Lung (tissue), 11 donors: ENCODE measurements at regions not wholly inside any gene's neighbourhood (a gene's known extent, or its start where the extent isn't known, plus 50 kb on each side); places are given as distances from the start of the nearest gene placed in this dataset.

Experiments used
- ATAC-seq: fragments of 200-7000 bp; cut with Tn5 transposase; one replicate; pipeline ENCODE4 v1.9.1; 2020; ENCODE audit warnings: moderate number of reproducible peaks; ENCODE audit not compliant: insufficient read depth, low FRiP score
- DNase-seq, 3 donors: peaks; one replicate each; pipeline ENCODE4 v3.0.0-alpha.2; 2013 to 2017
- H3K27ac ChIP-seq, 2 donors: one replicate each; pipeline ENCODE4 v1.5.1; 2013; ENCODE audit warnings: mild to moderate bottlenecking in 2 of 2, moderate library complexity in 2 of 2, control low read depth in 1 of 2, inconsistent platforms in 1 of 2, low read depth in 1 of 2, low read length in 1 of 2
- H3K27me3 ChIP-seq, 3 donors: one replicate each; pipeline ENCODE4 v1.5.1; 2013; ENCODE audit warnings: low read length in 2 of 3; ENCODE audit not compliant: control insufficient read depth in 3 of 3, insufficient read depth in 3 of 3
- H3K36me3 ChIP-seq, 4 donors: one replicate each; pipeline ENCODE4 v1.5.1; 2013; ENCODE audit warnings: low read length in 4 of 4, mild to moderate bottlenecking in 1 of 4, moderate library complexity in 1 of 4; ENCODE audit not compliant: control insufficient read depth in 4 of 4, insufficient read depth in 4 of 4
- H3K4me1 ChIP-seq, 5 donors: one replicate each; pipeline ENCODE4 v1.5.1; 2013; ENCODE audit warnings: low read length in 5 of 5, mild to moderate bottlenecking in 2 of 5, moderate library complexity in 1 of 5; ENCODE audit not compliant: control insufficient read depth in 5 of 5, insufficient read depth in 5 of 5
- H3K4me3 ChIP-seq: one replicate; pipeline ENCODE4 v1.5.1; 2013; ENCODE audit warnings: mild to moderate bottlenecking, control low read depth, moderate library complexity
- H3K9ac ChIP-seq, 2 donors: one replicate each; pipeline ENCODE4 v1.5.1; 2013; ENCODE audit warnings: low read length in 2 of 2, control low read depth in 1 of 2; ENCODE audit not compliant: insufficient read depth in 1 of 2
- H3K9me3 ChIP-seq, 4 donors: one replicate each; pipeline ENCODE4 v1.5.1; 2013; ENCODE audit warnings: low read length in 3 of 4, mild to moderate bottlenecking in 1 of 4, moderate library complexity in 1 of 4; ENCODE audit not compliant: control insufficient read depth in 4 of 4, insufficient read depth in 3 of 4
- CTCF ChIP-seq: IDR thresholded peaks from 2 replicates; pipeline ENCODE4 v1.5.1; 2012; ENCODE audit warnings: mild to moderate bottlenecking; ENCODE audit errors: control extremely low read depth, extremely low read depth
- WGBS, 2 donors: extraction: QIAGEN DNeasy Blood & Tissue Kit; methylation state at CpG; one replicate each; pipeline ENCODE4 v1.1.7; 2013; 5-methylcytosine and 5-hydroxymethylcytosine counted together
- donor health status: control.
- donor health status: control.
- donor health status: Bipolar disorder and iron deficiency.
- donor health status: healthy.
- donor health status: DM: yes; HTN: yes; CAD: no.

GRCh38 chr13:79771493-79771892 lies 290.5 kb downstream of the NDFIP2 start:
- DNase-seq (no peak), ATAC-seq (no peak)
- Histone ChIP-seq H3K4me3 (no peak overlapping the region), H3K36me3 (no peaks in the 10 kb centered on the region), H3K9me3 (peaks cover 0 to 3% (median 0%) of the 10 kb centered on the region in 4 donors), H3K4me1 (peaks cover 0 to 9% (median under 1%) of the 10 kb centered on the region in 5 donors), H3K9ac (no peak overlapping the region), H3K27me3 (no peaks in the 10 kb centered on the region), H3K27ac (no peak overlapping the region)
- no peak for TF ChIP-seq CTCF

- WGBS, 2 donors, result 92 to 96% methylated on average over 1 of the region's 1 CpG
- no peak for ATAC-seq
- TF ChIP-seq CTCF, result no peak
Measured at GRCh38 chr13:79770056-79770455, 289.1 kb downstream of the NDFIP2 start.

GRCh38 chr13:79767126-79767525 lies 286.2 kb downstream of the NDFIP2 start:
- 42 to 71% methylated on average over 2 of the region's 2 CpGs for WGBS, 2 donors
- no peak for ATAC-seq
- no peak overlapping the region for H3K27ac ChIP-seq
- peaks cover 0 to 3% (median 0%) of the 10 kb centered on the region in 4 donors for H3K9me3 ChIP-seq
- no peak for TF ChIP-seq CTCF
- H3K4me1 ChIP-seq, result peaks cover 0 to 6% (median 0%) of the 10 kb centered on the region in 5 donors
- H3K36me3 ChIP-seq, result no peaks in the 10 kb centered on the region
- H3K4me3 ChIP-seq, result no peak overlapping the region
- H3K27me3 ChIP-seq, result no peaks in the 10 kb centered on the region
- no peak for DNase-seq
- no peak overlapping the region for H3K9ac ChIP-seq

More at GRCh38 chr13:79770056-79770455, 289.1 kb downstream of the NDFIP2 start:
- Histone ChIP-seq H3K27me3 (no peaks in the 10 kb centered on the region), H3K36me3 (no peaks in the 10 kb centered on the region), H3K9ac (no peak overlapping the region), H3K4me1 (peaks cover 0 to 6% (median 0%) of the 10 kb centered on the region in 5 donors), H3K4me3 (no peak overlapping the region), H3K9me3 (peaks cover 0 to 3% (median 0%) of the 10 kb centered on the region in 4 donors), H3K27ac (no peak overlapping the region)
- DNase-seq, result no peak

- Histone ChIP-seq H3K27me3 (no peaks in the 10 kb centered on the region), H3K9ac (no peak overlapping the region), H3K9me3 (no peaks in the 10 kb centered on the region), H3K36me3 (no peaks in the 10 kb centered on the region), H3K27ac (no peak overlapping the region), H3K4me1 (peaks cover 0 to 6% (median 0%) of the 10 kb centered on the region in 5 donors), H3K4me3 (no peak overlapping the region)
- DNase-seq (no peak), ATAC-seq (no peak)
- TF ChIP-seq CTCF, result no peak
Measured at GRCh38 chr13:79765331-79765730, 284.4 kb downstream of the NDFIP2 start.
